ENCODE measurements at regions not wholly inside any gene's neighbourhood (a gene's known extent, or its start where the extent isn't known, plus 50 kb on each side); places are given as distances from the start of the nearest gene placed in this dataset.

DNA sequence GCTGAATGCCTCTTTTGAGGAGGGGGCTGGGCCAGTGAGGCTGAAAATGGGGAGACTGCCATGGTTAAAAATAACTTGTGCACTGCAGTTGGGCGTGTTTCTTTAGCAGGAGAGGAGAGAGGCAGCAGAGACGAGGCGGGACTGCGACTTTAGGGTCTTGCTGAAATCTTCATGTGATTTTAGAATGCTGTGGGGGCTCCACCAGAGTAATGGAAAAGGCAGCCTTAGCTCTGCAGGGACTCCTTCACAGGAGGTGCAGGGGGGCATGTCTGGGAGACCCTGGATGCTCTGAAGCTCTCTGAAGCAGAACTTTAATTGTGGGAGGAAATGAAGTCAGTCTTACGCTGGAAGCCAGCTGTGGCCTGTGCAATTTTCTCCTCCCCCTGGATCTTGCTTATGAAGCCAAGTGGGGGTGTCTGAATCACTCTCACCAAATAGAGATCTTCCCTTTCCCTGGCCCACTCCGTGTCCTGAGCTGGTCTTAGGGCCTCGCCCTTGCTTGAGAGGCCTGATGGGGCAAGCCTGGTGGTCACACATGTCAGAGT lies 60.8 kb downstream of the NDUFS5 start:
- TF ChIP-seq, protein P1, sequence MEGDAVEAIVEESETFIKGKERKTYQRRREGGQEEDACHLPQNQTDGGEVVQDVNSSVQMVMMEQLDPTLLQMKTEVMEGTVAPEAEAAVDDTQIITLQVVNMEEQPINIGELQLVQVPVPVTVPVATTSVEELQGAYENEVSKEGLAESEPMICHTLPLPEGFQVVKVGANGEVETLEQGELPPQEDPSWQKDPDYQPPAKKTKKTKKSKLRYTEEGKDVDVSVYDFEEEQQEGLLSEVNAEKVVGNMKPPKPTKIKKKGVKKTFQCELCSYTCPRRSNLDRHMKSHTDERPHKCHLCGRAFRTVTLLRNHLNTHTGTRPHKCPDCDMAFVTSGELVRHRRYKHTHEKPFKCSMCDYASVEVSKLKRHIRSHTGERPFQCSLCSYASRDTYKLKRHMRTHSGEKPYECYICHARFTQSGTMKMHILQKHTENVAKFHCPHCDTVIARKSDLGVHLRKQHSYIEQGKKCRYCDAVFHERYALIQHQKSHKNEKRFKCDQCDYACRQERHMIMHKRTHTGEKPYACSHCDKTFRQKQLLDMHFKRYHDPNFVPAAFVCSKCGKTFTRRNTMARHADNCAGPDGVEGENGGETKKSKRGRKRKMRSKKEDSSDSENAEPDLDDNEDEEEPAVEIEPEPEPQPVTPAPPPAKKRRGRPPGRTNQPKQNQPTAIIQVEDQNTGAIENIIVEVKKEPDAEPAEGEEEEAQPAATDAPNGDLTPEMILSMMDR (IDR thresholded peaks at IDR 0.05), result no peak
- no peak for TF ChIP-seq ZFX (IDR thresholded peaks at IDR 0.05; ENCODE audit: borderline replicate concordance)

Data from 22Rv1 (cell line).